ENCODE measurements at regions not wholly inside any gene's neighbourhood (a gene's known extent, or its start where the extent isn't known, plus 50 kb on each side); places are given as distances from the start of the nearest gene placed in this dataset.

- peak; percentile 38 to 82 (median 54) for DNase-seq
- Histone ChIP-seq H3K4me1 (ENCODE audit: control insufficient read depth in 5 of 5, insufficient read depth in 5 of 5, low read length in 5 of 5) (peaks cover 0 to 11% (median 0%) of the 10 kb centered on the region in 5 donors), H3K4me3 (no peak overlapping the region), H3K9me3 (ENCODE audit: control insufficient read depth in 4 of 4, insufficient read depth in 3 of 4, low read length in 3 of 4) (no peaks in the 10 kb centered on the region), H3K27ac (ENCODE audit: low read depth in 1 of 2, low read length in 1 of 2) (no peak overlapping the region), H3K36me3 (ENCODE audit: control insufficient read depth in 4 of 4, insufficient read depth in 4 of 4, low read length in 4 of 4) (no peaks in the 10 kb centered on the region), H3K9ac (ENCODE audit: insufficient read depth in 1 of 2, low read length in 2 of 2) (no peak overlapping the region), H3K27me3 (ENCODE audit: control insufficient read depth in 3 of 3, insufficient read depth in 3 of 3, low read length in 2 of 3) (no peaks in the 10 kb centered on the region)
- no peak for TF ChIP-seq CTCF (IDR thresholded peaks at IDR 0.05; ENCODE audit: control extremely low read depth, extremely low read depth)
- no peak for ATAC-seq (ENCODE audit: insufficient read depth, low FRiP score)
- WGBS, 2 donors = 77 to 81% methylated on average over 4 of the region's 4 CpGs
Measured at GRCh38 chr6:10128721-10129120, 286.2 kb downstream of the TFAP2A start.

DNA sequence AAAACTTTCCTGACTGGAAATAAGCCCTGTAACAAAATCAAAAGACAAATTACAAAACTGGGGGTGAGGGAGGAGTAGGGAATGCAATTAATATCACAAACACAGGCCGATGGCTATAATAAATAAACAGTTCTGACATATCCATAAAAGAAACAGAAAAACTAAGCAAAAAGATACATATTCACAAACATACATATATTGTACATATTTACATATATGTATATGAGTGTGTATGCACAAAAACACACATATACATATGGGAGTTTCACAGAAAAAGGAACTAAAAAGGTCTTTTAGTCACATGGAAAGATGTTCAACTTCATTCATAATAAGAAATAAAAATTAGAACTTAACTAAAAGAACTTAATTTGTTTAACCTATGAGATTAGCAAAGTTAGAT, 292.7 kb downstream of the TFAP2A start:
- TF ChIP-seq CTCF (IDR thresholded peaks at IDR 0.05; ENCODE audit: control extremely low read depth, extremely low read depth) = no peak
- Histone ChIP-seq H3K36me3 (ENCODE audit: control insufficient read depth in 4 of 4, insufficient read depth in 4 of 4, low read length in 4 of 4) (no peaks in the 10 kb centered on the region), H3K9me3 (ENCODE audit: control insufficient read depth in 4 of 4, insufficient read depth in 3 of 4, low read length in 3 of 4) (peaks cover 0 to 7% (median 0%) of the 10 kb centered on the region in 4 donors), H3K9ac (ENCODE audit: insufficient read depth in 1 of 2, low read length in 2 of 2) (no peak overlapping the region), H3K4me1 (ENCODE audit: control insufficient read depth in 5 of 5, insufficient read depth in 5 of 5, low read length in 5 of 5) (no peaks in the 10 kb centered on the region), H3K27me3 (ENCODE audit: control insufficient read depth in 3 of 3, insufficient read depth in 3 of 3, low read length in 2 of 3) (no peaks in the 10 kb centered on the region), H3K4me3 (no peak overlapping the region), H3K27ac (ENCODE audit: low read depth in 1 of 2, low read length in 1 of 2) (no peak overlapping the region)
- 52 to 71% methylated on average over 1 of the region's 1 CpG for WGBS, 2 donors
- ATAC-seq (ENCODE audit: insufficient read depth, low FRiP score) (no peak), DNase-seq (no peak)

DNA sequence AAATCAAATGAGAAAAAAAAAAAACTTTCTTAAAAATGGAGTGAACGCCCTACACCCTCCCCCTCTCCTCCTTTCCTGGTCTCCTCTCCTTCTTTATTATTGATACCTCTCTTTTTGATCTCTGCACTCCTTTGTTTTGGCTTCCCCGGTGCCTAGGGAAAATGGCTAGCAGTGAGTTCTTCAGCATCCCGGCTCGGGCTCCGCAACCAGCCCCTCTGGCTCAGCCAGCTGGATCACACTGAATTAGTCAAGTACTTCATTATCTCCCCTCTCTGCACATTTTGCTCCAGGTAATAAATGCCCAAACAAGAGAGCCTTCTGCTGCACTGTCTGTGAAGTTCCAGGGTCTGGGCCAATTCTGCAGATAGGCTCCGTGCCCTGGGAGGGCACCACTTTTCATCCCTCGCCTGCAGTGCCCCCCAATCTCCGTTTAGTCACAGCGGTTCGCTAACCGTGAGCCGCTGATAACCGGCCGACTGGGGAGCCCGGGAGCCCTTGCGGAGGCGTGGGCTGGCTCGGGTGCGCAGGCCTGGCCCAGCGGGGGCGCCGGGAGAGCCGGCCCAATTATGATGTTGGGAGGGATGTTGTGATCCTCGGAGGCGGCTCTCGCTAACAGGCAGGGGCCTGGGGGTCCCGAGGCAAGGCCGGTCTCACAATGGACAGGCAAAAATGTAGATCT, 301.9 kb downstream of the TFAP2A start:
- no peak overlapping the region for H3K9ac ChIP-seq (ENCODE audit: insufficient read depth in 1 of 2, low read length in 2 of 2)
- DNase-seq (peak in 1 of 3 donors; percentile 12), ATAC-seq (ENCODE audit: insufficient read depth, low FRiP score) (no peak)
- H3K4me3 ChIP-seq = no peak overlapping the region
- H3K9me3 ChIP-seq (ENCODE audit: control insufficient read depth in 4 of 4, insufficient read depth in 3 of 4, low read length in 3 of 4) = no peaks in the 10 kb centered on the region
- 11 to 16% methylated on average over 28 of the region's 28 CpGs for WGBS, 2 donors
- H3K4me1 ChIP-seq (ENCODE audit: control insufficient read depth in 5 of 5, insufficient read depth in 5 of 5, low read length in 5 of 5) = peaks cover 0 to 6% (median 0%) of the 10 kb centered on the region in 5 donors
- H3K27me3 ChIP-seq (ENCODE audit: control insufficient read depth in 3 of 3, insufficient read depth in 3 of 3, low read length in 2 of 3) = peaks cover 3 to 12% (median 9%) of the 10 kb centered on the region in 3 donors
- no peaks in the 10 kb centered on the region for H3K36me3 ChIP-seq (ENCODE audit: control insufficient read depth in 4 of 4, insufficient read depth in 4 of 4, low read length in 4 of 4)
- no peak overlapping the region for H3K27ac ChIP-seq (ENCODE audit: low read depth in 1 of 2, low read length in 1 of 2)
- no peak for TF ChIP-seq CTCF (IDR thresholded peaks at IDR 0.05; ENCODE audit: control extremely low read depth, extremely low read depth)

- ATAC-seq (ENCODE audit: insufficient read depth, low FRiP score) (no peak), DNase-seq (no peak)
- no peak for TF ChIP-seq CTCF (IDR thresholded peaks at IDR 0.05; ENCODE audit: control extremely low read depth, extremely low read depth)
- Histone ChIP-seq H3K27me3 (ENCODE audit: control insufficient read depth in 3 of 3, insufficient read depth in 3 of 3, low read length in 2 of 3) (peaks cover 3 to 12% (median 9%) of the 10 kb centered on the region in 3 donors), H3K4me1 (ENCODE audit: control insufficient read depth in 5 of 5, insufficient read depth in 5 of 5, low read length in 5 of 5) (peaks cover 0 to 6% (median 0%) of the 10 kb centered on the region in 5 donors), H3K27ac (ENCODE audit: low read depth in 1 of 2, low read length in 1 of 2) (no peak overlapping the region), H3K9me3 (ENCODE audit: control insufficient read depth in 4 of 4, insufficient read depth in 3 of 4, low read length in 3 of 4) (no peaks in the 10 kb centered on the region), H3K9ac (ENCODE audit: insufficient read depth in 1 of 2, low read length in 2 of 2) (no peak overlapping the region), H3K4me3 (no peak overlapping the region), H3K36me3 (ENCODE audit: control insufficient read depth in 4 of 4, insufficient read depth in 4 of 4, low read length in 4 of 4) (no peaks in the 10 kb centered on the region)
- 68 to 76% methylated on average over 7 of the region's 7 CpGs for WGBS, 2 donors
Measured at GRCh38 chr6:10111975-10112374, 302.9 kb downstream of the TFAP2A start.
